ENCODE measurements at regions not wholly inside any gene's neighbourhood (a gene's known extent, or its start where the extent isn't known, plus 50 kb on each side); places are given as distances from the start of the nearest gene placed in this dataset.

GRCh38 chr6:90368001-90368400 is 71.4 kb upstream of the BACH2 start:
- TF ChIP-seq CTCF (conservative IDR thresholded peaks at IDR 0.05) (no peak), EZH2 (IDR thresholded peaks at IDR 0.05; ENCODE audit: low read depth) (no peak)

Measured in PC-9 (cell line).